OCI-LY1 (cell line): ENCODE measurements at regions not wholly inside any gene's neighbourhood (a gene's known extent, or its start where the extent isn't known, plus 50 kb on each side); places are given as distances from the start of the nearest gene placed in this dataset.
"Not testable (repeated sequence)": the region's sequence is repeated elsewhere in the genome, so short reads cannot be mapped to it uniquely, and the experiment has no call there.

Experiments
- H2AFZ ChIP-seq: fragments of 200-600 bp; sonication (generic), shearing (Covaris generic); 2 replicates; pipeline ENCODE4 v1.6.0; 2014; ENCODE audit warnings: antibody characterized with exemption, mild to moderate bottlenecking, low read length
- H3F3A ChIP-seq: fragments of 200-600 bp; sonication (generic), shearing (Covaris generic); 2 replicates; pipeline ENCODE4 v1.6.0; 2014; ENCODE audit warnings: mild to moderate bottlenecking, antibody characterized with exemption, low read length, moderate library complexity; ENCODE audit not compliant: insufficient read depth
- H3K27ac ChIP-seq: fragments of 200-600 bp; sonication (generic); 2 replicates; pipeline ENCODE4 v1.5.1; 2014; ENCODE audit warnings: low read length, mixed run types, mild to moderate bottlenecking, low read depth; ENCODE audit not compliant: poor library complexity, severe bottlenecking
- H3K27me3 ChIP-seq: fragments of 200-600 bp; sonication (generic); 2 replicates; pipeline ENCODE4 v1.6.0; 2014; ENCODE audit warnings: antibody characterized with exemption, mild to moderate bottlenecking, low read length, moderate library complexity; ENCODE audit not compliant: insufficient read depth
- H3K36me3 ChIP-seq: fragments of 200-600 bp; sonication (generic); 2 replicates; pipeline ENCODE4 v1.6.1; 2014; ENCODE audit warnings: mild to moderate bottlenecking, antibody characterized with exemption, low read length, moderate library complexity, mixed read lengths; ENCODE audit not compliant: insufficient read depth
- H3K4me1 ChIP-seq: fragments of 200-600 bp; sonication (generic); 2 replicates; pipeline ENCODE4 v1.5.1; 2014; ENCODE audit warnings: mild to moderate bottlenecking, low read length, moderate library complexity; ENCODE audit not compliant: insufficient read depth, severe bottlenecking
- H3K4me2 ChIP-seq: fragments of 200-600 bp; sonication (generic), shearing (Covaris generic); 2 replicates; pipeline ENCODE4 v1.6.1; 2014; ENCODE audit warnings: low read length
- H3K4me3 ChIP-seq: fragments of 200-600 bp; sonication (generic); 2 replicates; pipeline ENCODE4 v1.5.1; 2014; ENCODE audit warnings: low read length, low read depth, mild to moderate bottlenecking, mixed read lengths; ENCODE audit not compliant: poor library complexity, severe bottlenecking
- H3K79me2 ChIP-seq: fragments of 200-600 bp; shearing (Covaris generic); 2 replicates; pipeline ENCODE4 v1.6.1; 2016; ENCODE audit warnings: mixed run types, low read length, mixed read lengths; ENCODE audit not compliant: insufficient read depth
- H3K9ac ChIP-seq: fragments of 200-600 bp; sonication (generic), shearing (Covaris generic); 2 replicates; pipeline ENCODE4 v1.6.1; 2014; ENCODE audit warnings: mild to moderate bottlenecking, low read length, mixed read lengths
- H3K9me2 ChIP-seq: fragments of 200-600 bp; sonication (generic), shearing (Covaris generic); 2 replicates; pipeline ENCODE4 v1.6.1; 2014; ENCODE audit warnings: low read depth, mild to moderate bottlenecking, low read length, mixed read lengths
- H3K9me3 ChIP-seq: fragments of 200-600 bp; shearing (Covaris generic); 2 replicates; pipeline ENCODE4 v1.6.1; 2014; ENCODE audit warnings: low read length, mixed read lengths
- H4K20me1 ChIP-seq: fragments of 200-600 bp; sonication (generic), shearing (Covaris generic); 2 replicates; pipeline ENCODE4 v1.6.0; 2016; ENCODE audit warnings: mild to moderate bottlenecking, low read length; ENCODE audit not compliant: insufficient read depth
- CTCF ChIP-seq: fragments of 200-600 bp; sonication (generic), shearing (Covaris generic); IDR thresholded peaks from 2 replicates; pipeline ENCODE4 v1.5.1; 2017; ENCODE audit warnings: mild to moderate bottlenecking, antibody characterized with exemption, low read length, moderate library complexity, mixed read lengths
- EZH2 ChIP-seq: fragments of 200-600 bp; sonication (generic), shearing (Covaris generic); IDR thresholded peaks from 2 replicates; pipeline ENCODE4 v1.8.0; 2017; ENCODE audit warnings: borderline replicate concordance, mixed run types, mild to moderate bottlenecking, antibody characterized with exemption, low read length, moderate library complexity, mixed read lengths

GRCh38 chr2:167816874-167817290 is 430.5 kb downstream of the STK39 start:
- Histone ChIP-seq H3K9me3 (no peaks in the 10 kb centered on the region), H3K4me3 (no peak overlapping the region), H3K27me3 (no peaks in the 10 kb centered on the region), H3K36me3 (no peaks in the 10 kb centered on the region), H3F3A (no peaks in the 10 kb centered on the region), H3K27ac (no peak overlapping the region), H3K79me2 (no peaks in the 10 kb centered on the region), H3K4me1 (no peaks in the 10 kb centered on the region), H3K4me2 (no peak overlapping the region), H3K9me2 (no peaks in the 10 kb centered on the region), H3K9ac (no peak overlapping the region), H4K20me1 (no peaks in the 10 kb centered on the region), H2AFZ (no peak overlapping the region)
- TF ChIP-seq CTCF = no peak
- TF ChIP-seq EZH2 = no peak

- no peak overlapping the region for H2AFZ ChIP-seq
- TF ChIP-seq CTCF (no peak), EZH2 (no peak)
- H3K27me3 ChIP-seq = no peaks in the 10 kb centered on the region
- no peak overlapping the region for H3K9ac ChIP-seq
- no peaks in the 10 kb centered on the region for H3K4me1 ChIP-seq
- H4K20me1 ChIP-seq = no peaks in the 10 kb centered on the region
- H3K27ac ChIP-seq = no peak overlapping the region
- H3K79me2 ChIP-seq = no peaks in the 10 kb centered on the region
- no peaks in the 10 kb centered on the region for H3K36me3 ChIP-seq
- H3K9me2 ChIP-seq = no peaks in the 10 kb centered on the region
- H3K9me3 ChIP-seq = no peaks in the 10 kb centered on the region
- H3K4me3 ChIP-seq = no peak overlapping the region
- H3K4me2 ChIP-seq = no peak overlapping the region
- H3F3A ChIP-seq = no peaks in the 10 kb centered on the region
These were observed 432.3 kb downstream of the STK39 start for GRCh38 chr2:167814881-167815718.

- not testable (repeated sequence) for H3K9ac ChIP-seq, H3K79me2 ChIP-seq, H3K4me1 ChIP-seq, H3K9me2 ChIP-seq, H3F3A ChIP-seq, H4K20me1 ChIP-seq, H3K36me3 ChIP-seq, H3K4me2 ChIP-seq, H3K27me3 ChIP-seq, H3K4me3 ChIP-seq, H3K27ac ChIP-seq, H3K9me3 ChIP-seq, H2AFZ ChIP-seq
These were observed 432.9 kb downstream of the STK39 start for GRCh38 chr2:167814482-167814880.

- not testable (repeated sequence) for H3K9me3 ChIP-seq, H3K4me2 ChIP-seq, H3K27me3 ChIP-seq, H4K20me1 ChIP-seq, H3K4me3 ChIP-seq, H2AFZ ChIP-seq, H3K36me3 ChIP-seq, H3K9me2 ChIP-seq, H3K9ac ChIP-seq, H3K4me1 ChIP-seq, H3K79me2 ChIP-seq, H3F3A ChIP-seq, H3K27ac ChIP-seq
These were observed 437.6 kb downstream of the STK39 start for GRCh38 chr2:167809799-167810198.
